SK-N-SH (cell line): ENCODE measurements at regions not wholly inside any gene's neighbourhood (a gene's known extent, or its start where the extent isn't known, plus 50 kb on each side); places are given as distances from the start of the nearest gene placed in this dataset.

Experiments used
- CTCF ChIA-PET: fragments of 300-600, 350-600 bp; formaldehyde crosslinking; extraction: SDS; loops from one replicate; lab custom pipeline; 2021; lab: Yijun Ruan, JAX
- POLR2A ChIA-PET: fragments of 350-600 bp; sonication (Branson Sonifier 250); formaldehyde crosslinking; extraction: SDS; loops from one replicate; lab custom pipeline; 2020; ENCODE audit warnings: antibody characterized with exemption, inconsistent platforms; lab: Yijun Ruan, JAX
- DNase-seq: peaks from one replicate; pipeline ENCODE4 v3.0.0; 2012
- H2AFZ ChIP-seq: fragments of 200-600 bp; sonication (generic); 2 replicates; pipeline ENCODE4 v1.8.1; 2016; ENCODE audit warnings: antibody characterized with exemption, mild to moderate bottlenecking, low read depth
- H3F3A ChIP-seq: fragments of 200-600 bp; sonication (generic); replicated peaks from 2 replicates; pipeline ENCODE3; 2016; ENCODE audit warnings: antibody characterized with exemption, mild to moderate bottlenecking; ENCODE audit not compliant: insufficient read depth
- H3K27ac ChIP-seq, 2 experiments: fragments of 200-500 bp in 1 of 2; fragments of 200-600 bp in 1 of 2; sonication (Bioruptor generic) in 1 of 2; sonication (generic), shearing (Covaris generic) in 1 of 2; 2 replicates each; pipeline versions ENCODE4 v1.5.1 to v1.6.1; 2014 to 2016; ENCODE audit warnings: low read depth in 2 of 2, inconsistent platforms in 1 of 2, low read length in 1 of 2, mild to moderate bottlenecking in 1 of 2, mixed read lengths in 1 of 2
- H3K27me3 ChIP-seq: fragments of 200-600 bp; sonication (generic), shearing (Covaris generic); 2 replicates; pipeline ENCODE4 v1.6.1; 2016; ENCODE audit warnings: mixed run types; ENCODE audit not compliant: insufficient read depth
- H3K36me3 ChIP-seq, 2 experiments: fragments of 200-500 bp in 1 of 2; fragments of 200-600 bp in 1 of 2; sonication (Bioruptor generic) in 1 of 2; sonication (generic) in 1 of 2; replicated peaks in 1 of 2; 2 replicates each; pipeline versions ENCODE3 to v1.5.1; 2014 to 2016; ENCODE audit warnings: low read length in 1 of 2, mild to moderate bottlenecking in 1 of 2; ENCODE audit not compliant: insufficient read depth in 2 of 2, control insufficient read depth in 1 of 2
- H3K4me1 ChIP-seq, 2 experiments: fragments of 200-500 bp in 1 of 2; fragments of 200-600 bp in 1 of 2; sonication (Bioruptor generic) in 1 of 2; sonication (generic), shearing (Covaris generic) in 1 of 2; 2 replicates each; pipeline versions ENCODE4 v1.5.1 to v1.6.1; 2014 to 2016; ENCODE audit warnings: low read depth in 1 of 2, low read length in 1 of 2, mixed run types in 1 of 2; ENCODE audit not compliant: insufficient read depth in 2 of 2, control insufficient read depth in 1 of 2
- H3K4me2 ChIP-seq: fragments of 200-600 bp; sonication (generic), shearing (Covaris generic); 2 replicates; pipeline ENCODE4 v1.6.1; 2017; ENCODE audit warnings: mixed run types
- H3K4me3 ChIP-seq, 2 experiments: fragments of 200-500 bp in 1 of 2; fragments of 200-600 bp in 1 of 2; sonication (Bioruptor generic) in 1 of 2; sonication (generic), shearing (Covaris generic) in 1 of 2; 2 replicates each; pipeline versions ENCODE4 v1.5.1 to v1.8.1; 2014 to 2016; ENCODE audit warnings: low read depth in 2 of 2, inconsistent platforms in 1 of 2, low read length in 1 of 2, mild to moderate bottlenecking in 1 of 2, mixed read lengths in 1 of 2, moderate library complexity in 1 of 2
- H3K79me2 ChIP-seq: fragments of 200-600 bp; sonication (generic); 2 replicates; pipeline ENCODE4 v1.8.1; 2017; ENCODE audit warnings: mild to moderate bottlenecking; ENCODE audit not compliant: insufficient read depth
- H3K9ac ChIP-seq: fragments of 200-600 bp; sonication (generic); 2 replicates; pipeline ENCODE4 v1.6.1; 2017; ENCODE audit warnings: mixed run types
- H3K9me2 ChIP-seq: fragments of 200-600 bp; sonication (generic); 2 replicates; pipeline ENCODE4 v1.6.1; 2017; ENCODE audit warnings: mixed run types
- H3K9me3 ChIP-seq: fragments of 200-600 bp; sonication (generic); 2 replicates; pipeline ENCODE4 v1.6.1; 2017; ENCODE audit warnings: mixed run types, mild to moderate bottlenecking, moderate library complexity
- H4K20me1 ChIP-seq: fragments of 200-600 bp; sonication (generic); 2 replicates; pipeline ENCODE4 v1.6.1; 2017; ENCODE audit warnings: mild to moderate bottlenecking, mixed run types; ENCODE audit not compliant: insufficient read depth
- ELF1 ChIP-seq: IDR thresholded peaks from 2 replicates; pipeline ENCODE4 v1.4.0; 2012
- EP300 ChIP-seq, 2 experiments: IDR thresholded peaks; 2 replicates each; pipeline versions ENCODE4 v1.4.0 to v1.6.1; 2012; ENCODE audit warnings: borderline replicate concordance in 1 of 2, low read depth in 1 of 2, low read length in 1 of 2
- EZH2phosphoT487 ChIP-seq: fragments of 200-600 bp; sonication (generic); IDR thresholded peaks from 2 replicates; pipeline ENCODE4 v1.6.1; 2017; ENCODE audit warnings: low read depth, mixed run types, mild to moderate bottlenecking, antibody characterized with exemption, moderate library complexity, borderline replicate concordance
- GABPA ChIP-seq: IDR thresholded peaks from 2 replicates; pipeline ENCODE4 v1.4.0; 2012; ENCODE audit warnings: low read depth, mild to moderate bottlenecking
- GATA2 ChIP-seq: sonication (generic); formaldehyde crosslinking; IDR thresholded peaks from 2 replicates; pipeline ENCODE4 v1.5.0; 2020; ENCODE audit warnings: mild to moderate bottlenecking, missing genetic modification reagents
- IRF3 ChIP-seq: fragments of 150-350 bp; IDR thresholded peaks from 2 replicates; pipeline ENCODE4 v1.6.1; 2016; ENCODE audit warnings: mild to moderate bottlenecking, low read depth, low read length
- JUND ChIP-seq: IDR thresholded peaks from 2 replicates; pipeline ENCODE4 v1.4.0; 2012
- MEF2A ChIP-seq: IDR thresholded peaks from 2 replicates; pipeline ENCODE4 v1.4.0; 2012; ENCODE audit warnings: low read depth, borderline replicate concordance
- NFIC ChIP-seq: IDR thresholded peaks from 2 replicates; pipeline ENCODE4 v1.4.0; 2012; ENCODE audit warnings: borderline replicate concordance
- NRF1 ChIP-seq: IDR thresholded peaks from 2 replicates; pipeline ENCODE4 v1.6.1; 2012; ENCODE audit warnings: low read depth, mild to moderate bottlenecking, low read length
- PBX3 ChIP-seq: IDR thresholded peaks from 2 replicates; pipeline ENCODE4; 2012
- RAD21 ChIP-seq: IDR thresholded peaks from 2 replicates; pipeline ENCODE4 v1.6.1; 2012; ENCODE audit warnings: mild to moderate bottlenecking, low read length
- RXRA ChIP-seq: IDR thresholded peaks from 2 replicates; pipeline ENCODE4 v1.4.0; 2012; ENCODE audit warnings: low read depth, mild to moderate bottlenecking, borderline replicate concordance
- SIN3A ChIP-seq: IDR thresholded peaks from 2 replicates; pipeline ENCODE4 v1.6.1; 2012; ENCODE audit warnings: low read depth, mild to moderate bottlenecking, low read length, moderate library complexity, borderline replicate concordance
- TCF12 ChIP-seq: IDR thresholded peaks from 2 replicates; pipeline ENCODE4 v1.4.0; 2012
- TEAD4 ChIP-seq: IDR thresholded peaks from 2 replicates; pipeline ENCODE4 v1.4.0; 2012; ENCODE audit warnings: mild to moderate bottlenecking, borderline replicate concordance; ENCODE audit not compliant: insufficient read depth
- WGBS: methylation state at CpG from one replicate; pipeline ENCODE4 v1.1.6; 2017; ENCODE audit warnings: low lambda C conversion rate; 5-methylcytosine and 5-hydroxymethylcytosine counted together
- TF ChIP-seq, protein P1 (sequence below): IDR thresholded peaks from 2 replicates; pipeline ENCODE4 v1.4.0; 2012; ENCODE audit warnings: low read depth, borderline replicate concordance
- TF ChIP-seq, protein P2 (sequence below): IDR thresholded peaks from 2 replicates; pipeline ENCODE4 v1.4.0; 2012; ENCODE audit warnings: low read depth, borderline replicate concordance
- TF ChIP-seq, protein P3 (sequence below): IDR thresholded peaks from 2 replicates; pipeline ENCODE4 v1.4.0; 2012; ENCODE audit warnings: low read depth

DNA sequence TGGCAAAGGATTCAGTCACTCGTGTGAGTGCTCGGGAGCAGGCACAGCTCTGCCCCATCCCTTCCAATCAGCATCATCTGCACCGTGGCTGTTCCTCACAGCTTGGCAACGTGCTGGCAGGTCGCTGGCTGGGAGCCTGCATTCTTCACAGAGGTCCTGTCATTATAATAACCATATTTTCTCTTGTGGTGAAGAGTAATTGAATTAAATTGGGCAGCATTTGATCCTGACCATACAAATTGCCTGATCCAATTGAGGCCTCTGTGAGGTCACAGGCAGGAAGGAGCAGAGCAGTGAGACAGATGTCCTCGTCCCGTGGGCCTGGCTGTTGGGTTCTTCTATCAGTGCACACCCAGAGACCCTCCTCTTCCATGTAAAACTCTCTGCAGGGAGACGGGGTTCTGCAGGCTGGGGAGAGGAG, 407.8 kb downstream of the COG6 start (continued):
- peak; percentile 92 to 93; a peak in 3 of 4 replicates for TF ChIP-seq EP300 (IDR thresholded peaks at IDR 0.05; ENCODE audit: borderline replicate concordance in 1 of 2, low read depth in 1 of 2, low read length in 1 of 2)
- TF ChIP-seq SIN3A: peak; percentile 85; the same call in 1 of the 2 replicates
- peak; percentile 98 for TF ChIP-seq TEAD4
- no peak for TF ChIP-seq ELF1
- TF ChIP-seq, protein P1, sequence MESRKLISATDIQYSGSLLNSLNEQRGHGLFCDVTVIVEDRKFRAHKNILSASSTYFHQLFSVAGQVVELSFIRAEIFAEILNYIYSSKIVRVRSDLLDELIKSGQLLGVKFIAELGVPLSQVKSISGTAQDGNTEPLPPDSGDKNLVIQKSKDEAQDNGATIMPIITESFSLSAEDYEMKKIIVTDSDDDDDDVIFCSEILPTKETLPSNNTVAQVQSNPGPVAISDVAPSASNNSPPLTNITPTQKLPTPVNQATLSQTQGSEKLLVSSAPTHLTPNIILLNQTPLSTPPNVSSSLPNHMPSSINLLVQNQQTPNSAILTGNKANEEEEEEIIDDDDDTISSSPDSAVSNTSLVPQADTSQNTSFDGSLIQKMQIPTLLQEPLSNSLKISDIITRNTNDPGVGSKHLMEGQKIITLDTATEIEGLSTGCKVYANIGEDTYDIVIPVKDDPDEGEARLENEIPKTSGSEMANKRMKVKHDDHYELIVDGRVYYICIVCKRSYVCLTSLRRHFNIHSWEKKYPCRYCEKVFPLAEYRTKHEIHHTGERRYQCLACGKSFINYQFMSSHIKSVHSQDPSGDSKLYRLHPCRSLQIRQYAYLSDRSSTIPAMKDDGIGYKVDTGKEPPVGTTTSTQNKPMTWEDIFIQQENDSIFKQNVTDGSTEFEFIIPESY: peak; percentile 81; the same call in 1 of the 2 replicates
- TF ChIP-seq, protein P2, sequence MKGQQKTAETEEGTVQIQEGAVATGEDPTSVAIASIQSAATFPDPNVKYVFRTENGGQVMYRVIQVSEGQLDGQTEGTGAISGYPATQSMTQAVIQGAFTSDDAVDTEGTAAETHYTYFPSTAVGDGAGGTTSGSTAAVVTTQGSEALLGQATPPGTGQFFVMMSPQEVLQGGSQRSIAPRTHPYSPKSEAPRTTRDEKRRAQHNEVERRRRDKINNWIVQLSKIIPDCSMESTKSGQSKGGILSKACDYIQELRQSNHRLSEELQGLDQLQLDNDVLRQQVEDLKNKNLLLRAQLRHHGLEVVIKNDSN: no peak
- peak; percentile 89 for TF ChIP-seq RXRA
- TF ChIP-seq GABPA: no peak
- TF ChIP-seq NRF1: no peak
- peak; percentile 52 for TF ChIP-seq GATA2 (CRISPR knock-in tag)
- peak; percentile 89 for TF ChIP-seq JUND
- TF ChIP-seq, protein P3, sequence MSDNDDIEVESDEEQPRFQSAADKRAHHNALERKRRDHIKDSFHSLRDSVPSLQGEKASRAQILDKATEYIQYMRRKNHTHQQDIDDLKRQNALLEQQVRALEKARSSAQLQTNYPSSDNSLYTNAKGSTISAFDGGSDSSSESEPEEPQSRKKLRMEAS: peak; percentile 57
- peak; percentile 99 for TF ChIP-seq PBX3
- peak; percentile 43; the same call in 1 of the 2 replicates for TF ChIP-seq MEF2A
- TF ChIP-seq NFIC: peak; percentile 99

GRCh38 chr13:40063703-40064102, 408.2 kb downstream of the COG6 start:
- H3K4me2 ChIP-seq: peak overlapping the region; percentile 30; the same call in 1 of the 2 replicates
- H4K20me1 ChIP-seq: no peaks in the 10 kb centered on the region
- no peak for DNase-seq
- no peak overlapping the region for H3K4me3 ChIP-seq
- H3K9me3 ChIP-seq: no peaks in the 10 kb centered on the region
- no peak overlapping the region for H2AFZ ChIP-seq
- H3F3A ChIP-seq: peaks cover 19% of the 10 kb centered on the region
- H3K9me2 ChIP-seq: no peaks in the 10 kb centered on the region
- ChIA-PET POLR2A (interaction anchor here (1.5 kb wide), 1 partner anchor 601 kb away, joined by 3 read pairs; no protein-coding TSS in a partner anchor), CTCF (interaction anchor here (1.4 to 2.4 kb wide), 4 partner anchors 12 to 619 kb away, joined by 3 to 16 read pairs (median 4); no protein-coding TSS in a partner anchor)
- no peak overlapping the region for H3K9ac ChIP-seq
- peaks cover 28 to 37% of the 10 kb centered on the region in 2 experiments for H3K4me1 ChIP-seq
- no peaks in the 10 kb centered on the region for H3K36me3 ChIP-seq
- peak overlapping the region; percentile 7 to 81; a peak in 2 of 4 replicates for H3K27ac ChIP-seq
- WGBS: 60% methylated on average over 1 of the region's 1 CpG
- TF ChIP-seq EZH2phosphoT487: no peak
- TF ChIP-seq TCF12: no peak
- no peak for TF ChIP-seq IRF3
- TF ChIP-seq GATA2 (CRISPR knock-in tag): no peak
- no peak for TF ChIP-seq RAD21
- TF ChIP-seq, protein P3: no peak
- H3K27me3 ChIP-seq: no peaks in the 10 kb centered on the region
- H3K79me2 ChIP-seq: no peaks in the 10 kb centered on the region
